HG03571 (cell line): ENCODE measurements at regions not wholly inside any gene's neighbourhood (a gene's known extent, or its start where the extent isn't known, plus 50 kb on each side); places are given as distances from the start of the nearest gene placed in this dataset.

Experiments
- ATAC-seq: cut with Tn5 transposase; IDR thresholded peaks from one replicate; pipeline ENCODE4 v1.9.1; 2021; ENCODE audit not compliant: unreplicated experiment

DNA sequence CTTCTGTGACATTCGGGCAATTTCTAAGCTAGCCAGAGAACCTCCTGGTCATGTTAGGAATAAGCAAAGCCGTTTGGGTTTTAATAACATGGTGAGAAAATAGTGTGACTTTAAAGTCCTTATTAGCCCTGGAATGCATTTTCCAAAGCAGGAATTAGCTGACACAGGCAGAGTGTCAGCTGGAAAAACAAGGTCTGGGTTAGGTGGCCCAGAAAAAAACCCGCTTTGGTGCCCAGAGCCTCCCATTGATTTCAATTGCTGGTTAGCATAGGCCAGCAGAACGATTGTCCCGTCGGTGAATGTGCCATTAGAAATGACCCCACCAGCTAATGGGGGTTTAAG lies 62.1 kb upstream of the CPEB4 start:
- ATAC-seq = no peak

- ATAC-seq = no peak
Measured at GRCh38 chr5:173826428-173827350, 61.5 kb upstream of the CPEB4 start.

- no peak for ATAC-seq
Measured at GRCh38 chr5:173828952-173829351, 59.2 kb upstream of the CPEB4 start.

DNA sequence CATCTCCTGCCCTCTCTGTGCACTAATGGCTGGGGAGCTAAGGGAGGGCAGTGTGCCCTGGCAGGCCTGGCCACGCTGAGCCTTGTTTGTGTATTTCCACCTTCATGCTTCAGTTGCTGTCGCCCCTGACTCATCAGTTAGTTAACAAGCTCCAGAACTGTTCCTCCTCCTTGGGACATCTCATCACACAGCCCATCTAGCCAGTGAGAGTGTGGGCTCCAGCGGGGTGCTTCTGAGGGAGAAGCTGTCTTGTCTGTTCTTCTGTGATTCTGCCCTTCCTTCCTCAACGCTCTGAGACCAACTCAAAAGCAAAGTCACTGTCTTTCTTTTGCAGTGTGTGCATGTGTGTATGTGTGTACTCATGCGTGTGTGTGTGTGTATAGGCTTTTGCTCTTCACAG lies 58.3 kb upstream of the CPEB4 start:
- no peak for ATAC-seq

GRCh38 chr5:173830421-173830820 lies 57.7 kb upstream of the CPEB4 start:
- no peak for ATAC-seq

- no peak for ATAC-seq
Measured at GRCh38 chr5:173831196-173831914, 56.8 kb upstream of the CPEB4 start.

GRCh38 chr5:173832386-173832785 lies 55.8 kb upstream of the CPEB4 start:
- peak; percentile 61 for ATAC-seq

DNA sequence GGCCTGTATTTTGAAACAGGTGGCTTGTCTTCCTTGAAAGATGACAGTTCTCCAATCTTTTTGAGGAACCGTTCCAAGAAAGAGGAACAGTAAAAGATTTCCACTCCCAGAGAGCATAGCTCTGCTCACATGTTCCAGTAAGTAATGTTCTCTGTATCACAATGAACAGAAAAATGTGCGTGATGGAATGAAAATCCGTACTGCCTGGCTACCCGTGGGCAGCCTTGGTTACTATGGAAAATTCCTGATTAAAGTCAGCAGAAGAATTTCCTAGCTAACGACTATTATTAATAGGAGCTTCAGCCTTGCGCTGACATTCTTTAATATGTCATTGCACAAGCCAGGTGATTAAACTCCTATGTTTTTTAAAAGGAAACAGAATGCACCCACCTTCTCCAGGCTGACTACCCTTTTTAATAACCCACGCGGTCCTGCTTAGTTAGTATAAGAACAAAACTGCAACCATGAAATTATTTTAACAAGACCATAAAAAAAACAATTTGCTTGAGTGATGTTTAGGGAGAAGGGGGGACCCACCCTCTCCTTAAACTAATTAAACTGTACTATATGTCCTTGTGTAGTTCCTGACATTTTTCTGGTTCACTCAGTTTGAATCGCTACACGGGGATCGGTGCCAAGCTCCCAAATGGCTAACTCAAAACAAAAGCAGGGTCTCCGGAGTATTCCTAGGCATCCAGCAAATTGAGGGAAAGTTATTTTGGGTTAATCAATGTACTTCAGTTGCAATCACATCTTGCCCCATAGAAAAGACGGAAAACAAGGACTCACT lies 54.8 kb upstream of the CPEB4 start:
- no peak for ATAC-seq

GRCh38 chr5:173834071-173834771 lies 53.9 kb upstream of the CPEB4 start:
- ATAC-seq = no peak

DNA sequence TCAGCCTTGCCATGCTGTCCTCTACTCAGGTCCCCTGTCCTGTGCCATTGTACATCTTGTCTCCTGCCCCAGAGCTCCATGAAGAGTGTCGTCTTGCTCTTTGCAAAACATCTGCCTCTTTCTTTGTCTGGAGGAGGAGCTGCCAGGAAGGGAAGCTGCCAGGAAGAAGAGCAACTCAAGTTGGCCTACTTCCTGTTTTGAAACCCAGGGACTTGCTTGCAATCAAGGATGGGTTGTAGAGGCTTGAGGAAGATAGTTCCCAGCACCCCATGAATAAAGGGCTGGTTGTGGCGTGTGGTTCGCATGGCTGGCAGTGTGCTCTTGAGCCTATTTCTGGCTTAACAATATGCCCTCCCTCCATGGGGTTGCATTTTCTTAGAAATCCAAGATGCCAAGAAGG lies 53.0 kb upstream of the CPEB4 start:
- ATAC-seq = no peak

DNA sequence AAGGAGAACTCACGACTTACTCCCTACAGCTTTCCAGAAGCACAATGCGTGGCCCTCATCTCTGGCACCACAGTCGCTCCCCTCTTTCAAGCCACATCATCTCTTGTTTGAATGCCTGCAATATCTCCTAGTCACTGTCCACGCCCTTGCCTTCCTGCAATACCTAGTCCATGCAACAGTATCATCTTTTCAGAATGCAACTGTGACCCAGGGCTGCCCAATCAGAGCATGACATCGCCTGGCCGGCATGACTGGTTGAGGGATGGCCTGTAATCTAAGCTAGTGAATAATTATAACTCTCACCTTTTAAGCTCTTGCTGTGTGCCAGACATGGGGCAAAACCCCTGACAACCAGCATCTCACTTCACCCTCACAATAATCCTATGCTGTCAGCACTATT lies 52.5 kb upstream of the CPEB4 start:
- ATAC-seq = no peak

DNA sequence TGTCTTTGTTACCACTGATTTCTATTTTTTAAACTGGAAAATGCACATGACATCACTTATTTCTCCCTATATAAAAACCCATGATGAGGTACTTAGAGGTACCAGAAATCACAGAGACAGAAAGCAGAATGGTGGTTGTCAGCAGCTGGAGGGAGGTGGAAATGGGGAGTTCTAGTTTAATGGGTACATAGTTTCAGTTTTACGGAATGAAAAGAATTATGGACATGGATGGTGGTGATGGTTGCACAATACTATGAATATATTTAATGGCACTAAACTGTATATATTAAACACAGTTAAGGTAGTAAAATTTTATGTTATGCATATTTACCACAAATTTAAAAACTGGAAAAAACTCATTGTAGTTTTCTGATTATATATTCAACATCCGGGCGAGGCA lies 50.5 kb upstream of the CPEB4 start:
- ATAC-seq = no peak
